OCI-LY7 (cell line): ENCODE measurements at regions not wholly inside any gene's neighbourhood (a gene's known extent, or its start where the extent isn't known, plus 50 kb on each side); places are given as distances from the start of the nearest gene placed in this dataset.

Experiments used
- BruUV-seq: library from RNA; stranded (reverse); fragments of 400-500 nt; replicated peaks from 2 replicates; lab custom pipeline; 2021; lab: Mats Ljungman, UMichigan
- CTCF ChIA-PET: fragments of 300-600 bp; sonication (Branson Sonifier 250); formaldehyde crosslinking; loops from one replicate; lab custom pipeline; 2022; ENCODE audit warnings: antibody characterized with exemption; ENCODE audit not compliant: unreplicated experiment; lab: Charles Lee
- POLR2A ChIA-PET: fragments of 300-600 bp; sonication (Branson Sonifier 250); formaldehyde crosslinking; loops from one replicate; lab custom pipeline; 2022; ENCODE audit warnings: antibody characterized with exemption; lab: Charles Lee
- DNase-seq: peaks from one replicate; pipeline ENCODE4 v3.0.0-alpha.2; 2015; ENCODE audit warnings: low spot score
- H2AFZ ChIP-seq: fragments of 200-600 bp; sonication (generic), shearing (Covaris generic); 2 replicates; pipeline ENCODE4 v1.6.1; 2014; ENCODE audit warnings: mild to moderate bottlenecking, antibody characterized with exemption, low read length, moderate library complexity
- H3K27ac ChIP-seq: fragments of 200-600 bp; sonication (generic); 2 replicates; pipeline ENCODE4 v1.5.1; 2014; ENCODE audit warnings: mixed run types, low read depth, mild to moderate bottlenecking, moderate library complexity, low read length, inconsistent platforms; ENCODE audit not compliant: poor library complexity, severe bottlenecking
- H3K36me3 ChIP-seq: fragments of 200-600 bp; sonication (generic); 2 replicates; pipeline ENCODE4 v1.6.1; 2014; ENCODE audit warnings: mild to moderate bottlenecking, antibody characterized with exemption, low read length, moderate library complexity, mixed read lengths; ENCODE audit not compliant: insufficient read depth
- H3K4me1 ChIP-seq: fragments of 200-600 bp; sonication (generic); 2 replicates; pipeline ENCODE4 v1.5.1; 2014; ENCODE audit warnings: mild to moderate bottlenecking, low read length; ENCODE audit not compliant: insufficient read depth, poor library complexity, severe bottlenecking
- H3K4me2 ChIP-seq: fragments of 200-600 bp; sonication (generic); 2 replicates; pipeline ENCODE4 v1.6.1; 2014; ENCODE audit warnings: mild to moderate bottlenecking, low read length
- H3K4me3 ChIP-seq: fragments of 200-600 bp; sonication (generic); 2 replicates; pipeline ENCODE4 v1.5.1; 2014; ENCODE audit warnings: mild to moderate bottlenecking, low read depth, low read length; ENCODE audit not compliant: poor library complexity, severe bottlenecking
- H3K79me2 ChIP-seq: fragments of 200-600 bp; sonication (generic); 2 replicates; pipeline ENCODE4 v1.6.1; 2016; ENCODE audit warnings: low read depth, mild to moderate bottlenecking, low read length, moderate library complexity, mixed read lengths; ENCODE audit not compliant: insufficient read depth
- H3K9me2 ChIP-seq: fragments of 200-600 bp; sonication (generic); 2 replicates; pipeline ENCODE4 v1.6.1; 2016; ENCODE audit warnings: mild to moderate bottlenecking, low read length, mixed read lengths; ENCODE audit not compliant: insufficient read depth
- H3K9me3 ChIP-seq: fragments of 200-600 bp; sonication (generic); 2 replicates; pipeline ENCODE4 v1.6.1; 2014; ENCODE audit warnings: mild to moderate bottlenecking, mixed run types, low read length, mixed read lengths
- H4K20me1 ChIP-seq: fragments of 200-600 bp; sonication (generic); 2 replicates; pipeline ENCODE4 v1.6.1; 2014; ENCODE audit warnings: mild to moderate bottlenecking, antibody characterized with exemption, low read length, moderate library complexity, mixed read lengths; ENCODE audit not compliant: insufficient read depth
- CTCF ChIP-seq: fragments of 200-600 bp; sonication (generic); conservative IDR thresholded peaks from 2 replicates; pipeline ENCODE4 v1.5.1; 2014; ENCODE audit warnings: mild to moderate bottlenecking, antibody characterized with exemption, low read length, moderate library complexity, mixed read lengths
- EZH2phosphoT487 ChIP-seq: fragments of 200-600 bp; sonication (generic); IDR thresholded peaks from 2 replicates; pipeline ENCODE4 v1.6.1; 2018; ENCODE audit warnings: low read depth, borderline replicate concordance, mild to moderate bottlenecking, mixed run types, antibody characterized with exemption, low read length, moderate library complexity, mixed read lengths
- intact Hi-C: fragments of 100-400 bp; cut with micrococcal nuclease; formaldehyde crosslinking; loops from one replicate; pipeline ENCODE4 v1.10.0; 2022; ENCODE audit not compliant: unreplicated experiment

GRCh38 chr2:145197944-145198343 lies 678.0 kb upstream of the ZEB2 start:
- TF ChIP-seq EZH2phosphoT487 (no peak), CTCF (no peak)
- no peak for DNase-seq
- intact Hi-C loops = no loop called here
- Histone ChIP-seq H4K20me1 (no peaks in the 10 kb centered on the region), H3K4me1 (no peaks in the 10 kb centered on the region), H3K27ac (no peak overlapping the region), H2AFZ (no peak overlapping the region), H3K9me2 (no peaks in the 10 kb centered on the region), H3K79me2 (no peaks in the 10 kb centered on the region), H3K36me3 (no peaks in the 10 kb centered on the region), H3K4me2 (no peak overlapping the region), H3K9me3 (no peaks in the 10 kb centered on the region), H3K4me3 (no peak overlapping the region)
- CTCF ChIA-PET = no interaction called here
- POLR2A ChIA-PET = interaction anchor here (0.6 to 1.5 kb wide), 2 partner anchors 15 to 532 kb away, joined by 3 to 5 read pairs; no protein-coding TSS in a partner anchor
- BruUV-seq = no TSS peak

GRCh38 chr2:145194673-145195072 lies 674.8 kb upstream of the ZEB2 start:
- Histone ChIP-seq H3K36me3 (no peaks in the 10 kb centered on the region), H3K4me3 (no peak overlapping the region), H3K4me1 (peaks cover 9% of the 10 kb centered on the region), H4K20me1 (no peaks in the 10 kb centered on the region), H3K9me2 (no peaks in the 10 kb centered on the region), H3K79me2 (no peaks in the 10 kb centered on the region), H3K9me3 (no peaks in the 10 kb centered on the region), H3K4me2 (no peak overlapping the region), H3K27ac (no peak overlapping the region), H2AFZ (peak overlapping the region; percentile 62; the same call in 1 of the 2 replicates)
- intact Hi-C loops = no loop called here
- CTCF ChIA-PET = no interaction called here
- TF ChIP-seq CTCF = no peak
- TF ChIP-seq EZH2phosphoT487 = no peak
- POLR2A ChIA-PET = interaction anchor here (0.8 kb wide), 1 partner anchor 9 kb away, joined by 3 read pairs; no protein-coding TSS in a partner anchor
- no peak for DNase-seq
- BruUV-seq = no TSS peak

- no peaks in the 10 kb centered on the region for H3K79me2 ChIP-seq
- H3K4me1 ChIP-seq = peaks cover 23% of the 10 kb centered on the region
- no peaks in the 10 kb centered on the region for H3K9me2 ChIP-seq
- no peaks in the 10 kb centered on the region for H3K36me3 ChIP-seq
- BruUV-seq = no TSS peak
- ChIA-PET POLR2A (interaction anchor here (0.6 to 1.5 kb wide), 7 partner anchors 9 to 1047 kb away, joined by 3 to 5 read pairs (median 3); no protein-coding TSS in a partner anchor), CTCF (no interaction called here)
- no peak overlapping the region; the same call in 1 of the 2 replicates for H2AFZ ChIP-seq
- no peaks in the 10 kb centered on the region for H4K20me1 ChIP-seq
- peak; percentile 17 for DNase-seq
- H3K27ac ChIP-seq = no peak overlapping the region
- intact Hi-C loops = no loop called here
- no peak overlapping the region for H3K4me3 ChIP-seq
- H3K9me3 ChIP-seq = no peaks in the 10 kb centered on the region
- H3K4me2 ChIP-seq = no peak overlapping the region
- TF ChIP-seq EZH2phosphoT487 (no peak), CTCF (no peak)
Observed at GRCh38 chr2:145190031-145190703, 670.2 kb upstream of the ZEB2 start.
